ENCODE measurements at regions not wholly inside any gene's neighbourhood (a gene's known extent, or its start where the extent isn't known, plus 50 kb on each side); places are given as distances from the start of the nearest gene placed in this dataset.
A peak's percentile ranks its signal among the peaks of the same experiment; 100 is the strongest.

GRCh38 chr13:29922281-29922821, 71.9 kb upstream of the UBL3 start:
- peak; percentile 43 for DNase-seq

DNA sequence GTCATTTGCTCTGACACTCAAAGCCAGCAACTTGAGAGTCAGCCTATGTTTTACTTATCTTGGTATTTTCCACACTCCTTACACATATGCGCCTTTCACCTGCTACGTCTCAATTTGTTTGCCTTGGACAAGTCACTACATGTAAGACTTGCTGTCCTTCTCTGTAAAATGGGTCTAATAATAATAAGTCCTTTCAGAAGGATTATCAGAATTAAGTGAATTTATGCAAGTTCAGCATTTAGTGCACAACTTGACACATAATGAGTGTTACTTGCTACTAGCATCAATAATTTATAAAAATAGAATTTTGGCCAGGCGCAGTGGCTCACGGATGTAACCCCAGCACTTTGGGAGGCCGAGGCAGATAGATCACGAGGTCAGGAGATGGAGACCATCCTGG, 71.1 kb upstream of the UBL3 start:
- no peak for DNase-seq

- DNase-seq = no peak
Observed at GRCh38 chr13:29920025-29920643, 69.7 kb upstream of the UBL3 start.

- peak; percentile 87 for DNase-seq
Observed at GRCh38 chr13:29918845-29919244, 68.4 kb upstream of the UBL3 start.

GRCh38 chr13:29917650-29918049, 67.2 kb upstream of the UBL3 start:
- no peak for DNase-seq

- no peak for DNase-seq
Observed at GRCh38 chr13:29914581-29914980, 64.2 kb upstream of the UBL3 start.

- no peak for DNase-seq
Observed at GRCh38 chr13:29911781-29912418, 61.5 kb upstream of the UBL3 start.

GRCh38 chr13:29909975-29910674, 59.7 kb upstream of the UBL3 start:
- peak; percentile 86 for DNase-seq

- no peak for DNase-seq
Observed at GRCh38 chr13:29909081-29909730, 58.8 kb upstream of the UBL3 start.

- peak; percentile 90 for DNase-seq
Observed at GRCh38 chr13:29908416-29909080, 58.1 kb upstream of the UBL3 start.

DNA sequence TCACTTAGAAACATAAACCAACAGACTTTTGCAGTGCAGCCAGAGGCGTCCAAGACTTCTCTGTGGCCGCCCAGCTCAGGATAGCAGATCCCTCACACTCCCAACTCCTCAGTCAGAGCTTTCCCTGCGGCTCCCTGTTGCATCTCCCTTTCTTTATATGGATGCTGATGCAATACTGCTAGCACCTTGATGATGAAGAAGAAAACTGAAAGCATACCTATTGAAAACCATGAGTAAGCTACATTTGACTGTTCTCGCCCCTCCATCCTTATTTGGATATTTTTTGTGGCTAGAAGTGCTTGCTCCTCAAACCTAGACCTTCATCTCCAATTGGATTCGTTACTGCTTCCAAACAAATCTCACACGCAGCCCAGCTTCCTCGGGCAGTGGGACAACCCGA, 57.3 kb upstream of the UBL3 start:
- no peak for DNase-seq

DNA sequence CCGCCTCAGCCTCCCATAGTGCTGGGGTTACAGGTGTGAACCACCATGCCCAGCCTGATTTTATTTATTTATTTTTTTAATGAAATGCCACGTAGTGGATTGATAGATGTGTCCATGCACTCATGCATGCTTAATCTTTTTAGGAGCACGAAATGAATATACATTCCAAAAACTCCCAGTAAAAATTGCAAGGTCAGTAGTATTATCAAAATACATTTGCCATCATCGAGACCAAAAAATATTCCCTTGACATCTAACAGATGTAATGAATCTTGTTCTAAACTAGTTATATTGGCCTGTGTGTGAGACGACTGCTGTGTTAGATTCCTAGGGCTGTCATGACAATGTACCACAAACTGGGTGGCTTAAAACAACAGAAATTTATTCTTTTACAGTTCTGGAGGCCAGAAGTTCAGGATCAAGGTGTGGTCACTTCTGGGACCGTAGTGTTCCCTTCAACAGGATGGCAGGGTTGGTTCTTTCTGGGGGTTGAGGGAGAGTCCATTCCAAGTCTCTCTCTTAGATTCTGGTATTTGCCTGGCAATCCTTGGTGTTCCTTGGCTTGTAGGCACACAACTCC, 56.1 kb upstream of the UBL3 start:
- no peak for DNase-seq

- DNase-seq = peak; percentile 72
Observed at GRCh38 chr13:29905845-29906244, 55.4 kb upstream of the UBL3 start.

DNA sequence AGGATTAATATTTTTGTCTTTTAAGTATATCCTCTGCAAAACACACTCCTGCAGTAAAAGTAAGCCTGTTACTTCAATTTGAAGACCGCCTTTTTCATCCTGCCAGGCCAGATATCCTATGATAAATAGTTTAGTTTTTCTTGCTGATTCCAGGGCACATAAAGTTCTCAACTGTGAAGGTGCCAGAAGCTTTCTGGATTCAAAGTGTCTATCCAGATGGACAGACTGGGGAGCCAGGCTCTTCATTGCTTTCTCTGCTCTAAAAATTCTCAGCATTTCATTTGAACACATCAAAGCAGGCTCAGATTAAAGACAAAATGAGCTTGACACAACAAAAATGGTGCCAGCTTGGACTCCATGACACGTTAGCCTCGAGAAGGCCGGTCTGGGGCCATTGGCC, 53.6 kb upstream of the UBL3 start:
- DNase-seq = no peak

DNA sequence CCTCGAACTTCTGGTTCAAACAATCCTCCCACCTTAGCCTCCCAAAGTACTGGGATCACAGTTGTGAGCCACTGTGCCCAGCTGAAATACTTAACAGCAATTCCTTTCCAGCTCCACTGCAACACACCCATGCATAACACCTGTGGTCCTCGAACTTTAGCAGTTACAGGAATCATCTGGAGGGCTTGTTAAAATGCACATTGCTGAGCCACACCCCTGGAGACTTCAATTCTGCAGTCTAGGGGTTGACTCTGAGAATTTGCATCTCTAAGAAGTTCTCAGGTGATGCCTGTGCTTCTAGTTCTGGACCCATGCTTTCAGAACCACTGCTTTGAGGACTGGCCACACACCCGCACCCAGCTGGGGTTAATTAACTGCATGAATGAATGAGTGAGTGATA, 53.1 kb upstream of the UBL3 start:
- DNase-seq = no peak

- DNase-seq = no peak
Observed at GRCh38 chr13:29902632-29903305, 52.4 kb upstream of the UBL3 start.

DNA sequence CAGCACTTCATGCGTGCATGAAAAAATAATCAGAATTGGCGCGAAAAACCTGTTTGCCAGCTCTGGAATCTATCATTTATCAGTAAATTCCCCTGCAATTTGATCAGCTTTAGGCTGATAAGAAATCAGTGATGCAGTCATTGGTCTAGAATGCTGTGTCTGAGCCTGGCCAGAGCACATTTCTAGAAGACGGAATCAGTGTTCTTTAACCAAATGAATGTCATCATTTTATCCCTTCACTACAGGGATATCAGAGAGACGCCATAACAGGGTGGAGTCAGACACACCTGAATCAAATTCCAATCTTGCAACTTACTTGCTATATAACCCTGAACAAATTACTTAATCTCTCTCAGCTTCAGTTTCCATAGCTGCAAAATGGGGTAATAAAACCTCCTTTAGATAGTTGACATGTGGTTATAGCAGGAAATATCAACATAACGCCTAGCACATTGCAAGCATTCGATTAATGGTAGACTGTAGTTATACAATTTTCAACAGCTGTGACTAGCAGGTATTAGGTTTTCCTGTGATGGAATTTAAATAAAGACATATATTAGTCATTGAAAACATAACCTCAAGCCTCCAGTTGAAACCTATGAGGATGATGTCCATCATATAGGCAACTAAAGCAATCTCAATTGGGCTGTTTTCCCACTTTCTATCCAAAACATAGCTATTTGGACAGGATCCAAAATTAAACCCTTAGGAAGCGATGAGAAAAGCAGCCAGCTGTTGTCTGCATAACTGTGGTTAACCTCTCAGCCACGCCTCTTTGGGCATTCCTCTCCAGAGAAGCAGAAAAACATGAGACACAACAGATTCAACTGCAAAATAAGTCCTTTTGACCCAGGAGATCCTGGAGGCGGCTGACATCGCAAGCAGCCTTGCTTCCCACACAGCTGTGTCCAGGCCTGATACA, 51.6 kb upstream of the UBL3 start:
- DNase-seq = peak; percentile 95
